GM12891 (cell line): ENCODE measurements at regions not wholly inside any gene's neighbourhood (a gene's known extent, or its start where the extent isn't known, plus 50 kb on each side); places are given as distances from the start of the nearest gene placed in this dataset.

Experiments used
- PAX5 ChIP-seq: IDR thresholded peaks from 2 replicates; pipeline ENCODE4 v1.6.1; 2011; ENCODE audit warnings: low read length, moderate library complexity, mild to moderate bottlenecking; ENCODE audit not compliant: insufficient read depth, severe bottlenecking
- POLR2A ChIP-seq: IDR thresholded peaks from 2 replicates; pipeline ENCODE4 v1.6.1; 2011; ENCODE audit warnings: low read depth, low read length, control low read depth
- POLR2AphosphoS5 ChIP-seq: IDR thresholded peaks from 2 replicates; pipeline ENCODE4 v1.6.1; 2011; ENCODE audit warnings: low read depth, low read length, control low read depth
- POU2F2 ChIP-seq: IDR thresholded peaks from 2 replicates; pipeline ENCODE4 v1.6.1; 2011; ENCODE audit warnings: low read depth, mild to moderate bottlenecking, control low read depth, low read length, moderate library complexity
- SPI1 ChIP-seq: IDR thresholded peaks from 2 replicates; pipeline ENCODE4 v1.6.1; 2011; ENCODE audit warnings: low read depth, low read length, control low read depth
- TAF1 ChIP-seq: IDR thresholded peaks from 2 replicates; pipeline ENCODE4 v1.6.1; 2011; ENCODE audit warnings: low read depth, low read length, control low read depth

- TF ChIP-seq POLR2A (no peak), SPI1 (no peak), POLR2AphosphoS5 (no peak), TAF1 (no peak), POU2F2 (no peak), PAX5 (no peak)
These were observed 141.4 kb upstream of the SLC6A11 start for GRCh38 chr3:10674578-10674977.
